ENCODE measurements at regions not wholly inside any gene's neighbourhood (a gene's known extent, or its start where the extent isn't known, plus 50 kb on each side); places are given as distances from the start of the nearest gene placed in this dataset.

GRCh38 chr10:20454331-20454730, 442.8 kb downstream of the NEBL start:
- Histone ChIP-seq H3K4me1 (ENCODE audit: control insufficient read depth in 1 of 2, insufficient read depth in 1 of 2, low read depth in 1 of 2, low read length in 1 of 2) (no peaks in the 10 kb centered on the region), H3K9me3 (no peaks in the 10 kb centered on the region), H3K27ac (no peak overlapping the region), H3K27me3 (no peaks in the 10 kb centered on the region), H3K4me3 (ENCODE audit: low read depth in 1 of 2, low read length in 1 of 2) (no peak overlapping the region), H3K36me3 (no peaks in the 10 kb centered on the region)
- TF ChIP-seq CTCF (IDR thresholded peaks at IDR 0.05): no peak

- H3K36me3 ChIP-seq: no peaks in the 10 kb centered on the region
- H3K4me3 ChIP-seq (ENCODE audit: low read depth in 1 of 2, low read length in 1 of 2): no peak overlapping the region
- H3K27ac ChIP-seq: no peak overlapping the region
- H3K9me3 ChIP-seq: no peaks in the 10 kb centered on the region
- no peaks in the 10 kb centered on the region for H3K27me3 ChIP-seq
- no peaks in the 10 kb centered on the region for H3K4me1 ChIP-seq (ENCODE audit: control insufficient read depth in 1 of 2, insufficient read depth in 1 of 2, low read depth in 1 of 2, low read length in 1 of 2)
- TF ChIP-seq CTCF (IDR thresholded peaks at IDR 0.05): no peak
Measured at GRCh38 chr10:20446561-20447193, 450.4 kb downstream of the NEBL start.

GRCh38 chr10:20443094-20443493, 454.0 kb downstream of the NEBL start:
- Histone ChIP-seq H3K9me3 (no peaks in the 10 kb centered on the region), H3K27me3 (no peaks in the 10 kb centered on the region), H3K27ac (no peak overlapping the region), H3K4me1 (ENCODE audit: control insufficient read depth in 1 of 2, insufficient read depth in 1 of 2, low read depth in 1 of 2, low read length in 1 of 2) (no peaks in the 10 kb centered on the region), H3K36me3 (no peaks in the 10 kb centered on the region), H3K4me3 (ENCODE audit: low read depth in 1 of 2, low read length in 1 of 2) (no peak overlapping the region)
- TF ChIP-seq CTCF (IDR thresholded peaks at IDR 0.05): no peak

GRCh38 chr10:20429742-20430141, 467.4 kb downstream of the NEBL start:
- no peak for TF ChIP-seq CTCF (IDR thresholded peaks at IDR 0.05)
- Histone ChIP-seq H3K36me3 (no peaks in the 10 kb centered on the region), H3K27me3 (no peaks in the 10 kb centered on the region), H3K9me3 (no peaks in the 10 kb centered on the region), H3K4me1 (ENCODE audit: control insufficient read depth in 1 of 2, insufficient read depth in 1 of 2, low read depth in 1 of 2, low read length in 1 of 2) (peaks cover 10 to 14% of the 10 kb centered on the region in 2 experiments), H3K4me3 (ENCODE audit: low read depth in 1 of 2, low read length in 1 of 2) (no peak overlapping the region), H3K27ac (peak overlapping the region; percentile 67)

GRCh38 chr10:20427821-20428220, 469.3 kb downstream of the NEBL start:
- Histone ChIP-seq H3K36me3 (no peaks in the 10 kb centered on the region), H3K9me3 (no peaks in the 10 kb centered on the region), H3K27me3 (no peaks in the 10 kb centered on the region), H3K4me1 (ENCODE audit: control insufficient read depth in 1 of 2, insufficient read depth in 1 of 2, low read depth in 1 of 2, low read length in 1 of 2) (peaks cover 10 to 14% of the 10 kb centered on the region in 2 experiments), H3K4me3 (ENCODE audit: low read depth in 1 of 2, low read length in 1 of 2) (no peak overlapping the region), H3K27ac (no peak overlapping the region)
- TF ChIP-seq CTCF (IDR thresholded peaks at IDR 0.05): no peak

Data from neutrophil (primary cell).